ENCODE measurements at regions not wholly inside any gene's neighbourhood (a gene's known extent, or its start where the extent isn't known, plus 50 kb on each side); places are given as distances from the start of the nearest gene placed in this dataset.
"Not testable (repeated sequence)": the region's sequence is repeated elsewhere in the genome, so short reads cannot be mapped to it uniquely, and the experiment has no call there.

DNA sequence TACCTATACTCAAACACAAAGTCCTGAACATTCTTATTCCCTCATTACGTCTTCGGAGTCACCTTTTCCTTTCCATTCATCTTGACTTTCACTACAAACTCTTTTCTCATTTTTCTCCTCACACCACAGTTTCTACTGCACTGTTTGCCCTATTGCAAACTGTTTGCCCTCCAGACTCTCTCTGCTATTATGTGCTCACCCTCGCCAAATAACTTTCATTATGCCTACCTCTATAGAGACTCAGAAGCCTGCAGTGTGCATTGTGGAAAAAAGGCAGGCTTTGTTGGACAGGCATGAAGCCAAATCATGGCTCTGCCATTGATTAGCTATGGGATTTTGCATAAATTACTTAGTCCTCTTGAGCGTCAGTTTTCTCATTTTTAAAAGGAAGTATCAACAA is 246.6 kb upstream of the CCDC196 start:
- no peak overlapping the region for H3K4me3 ChIP-seq (ENCODE audit: low read length)
- H3K27ac ChIP-seq (ENCODE audit: low read length), result no peak overlapping the region
- DNase-seq (no peak), ATAC-seq (no peak)
- intact Hi-C loops (cut with DNase I), result no loop called here
- H3K27me3 ChIP-seq (ENCODE audit: control insufficient read depth, insufficient read depth), result no peaks in the 10 kb centered on the region
- H3K4me1 ChIP-seq (ENCODE audit: control insufficient read depth, insufficient read depth, low read length), result no peaks in the 10 kb centered on the region
- 86% methylated on average over 4 of the region's 4 CpGs for WGBS
- no peaks in the 10 kb centered on the region for H3K9me3 ChIP-seq (ENCODE audit: control insufficient read depth, low read length)

DNA sequence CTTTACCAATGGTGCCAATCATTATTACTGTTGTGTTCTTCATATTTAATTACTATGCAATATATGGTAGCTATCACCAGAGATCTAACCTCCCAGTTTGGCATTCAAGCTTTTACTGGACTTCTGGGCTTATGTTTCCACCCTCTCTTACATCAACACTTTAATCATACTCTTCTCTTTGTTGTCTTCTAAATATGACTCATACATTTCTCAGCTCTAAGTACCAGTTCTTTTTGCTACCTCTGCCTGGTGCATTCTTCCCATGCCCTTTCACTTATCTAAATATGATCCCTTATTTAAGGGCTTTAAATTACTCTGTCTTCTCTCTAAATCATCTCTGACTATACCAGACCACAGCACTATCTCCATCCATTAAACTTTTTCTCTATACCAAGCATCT is 246.1 kb upstream of the CCDC196 start:
- H3K27me3 ChIP-seq (ENCODE audit: control insufficient read depth, insufficient read depth), result no peaks in the 10 kb centered on the region
- no peaks in the 10 kb centered on the region for H3K9me3 ChIP-seq (ENCODE audit: control insufficient read depth, low read length)
- H3K27ac ChIP-seq (ENCODE audit: low read length), result no peak overlapping the region
- H3K4me3 ChIP-seq (ENCODE audit: low read length), result no peak overlapping the region
- ATAC-seq, result no peak
- DNase-seq, result no peak
- no peaks in the 10 kb centered on the region for H3K4me1 ChIP-seq (ENCODE audit: control insufficient read depth, insufficient read depth, low read length)
- intact Hi-C loops (cut with DNase I), result no loop called here

DNA sequence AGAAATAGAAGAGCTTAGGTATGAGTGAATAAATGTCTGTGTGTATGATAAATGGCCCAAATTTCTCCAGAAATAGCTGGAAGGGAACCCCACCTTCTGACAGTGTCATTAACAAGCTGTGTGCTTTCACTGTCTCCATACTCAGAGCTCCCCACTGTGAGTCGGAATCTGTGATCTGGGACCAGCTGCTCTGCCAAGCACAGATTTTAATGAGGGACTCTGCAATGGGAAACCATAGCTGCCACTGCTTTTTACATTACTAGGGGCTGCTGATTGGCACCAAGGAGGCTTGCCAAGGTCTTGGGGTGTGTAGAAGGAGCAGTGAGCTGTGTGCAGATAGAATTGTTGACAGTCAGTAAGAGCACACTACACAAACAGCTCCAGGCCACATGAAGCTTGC is 244.2 kb upstream of the CCDC196 start:
- Histone ChIP-seq H3K4me3 (ENCODE audit: low read length) (no peak overlapping the region), H3K4me1 (ENCODE audit: control insufficient read depth, insufficient read depth, low read length) (no peaks in the 10 kb centered on the region), H3K9me3 (ENCODE audit: control insufficient read depth, low read length) (no peaks in the 10 kb centered on the region), H3K27ac (ENCODE audit: low read length) (no peak overlapping the region), H3K27me3 (ENCODE audit: control insufficient read depth, insufficient read depth) (no peaks in the 10 kb centered on the region)
- ATAC-seq (no peak), DNase-seq (no peak)
- intact Hi-C loops (cut with DNase I), result no loop called here
- WGBS, result 85% methylated on average over 1 of the region's 1 CpG

DNA sequence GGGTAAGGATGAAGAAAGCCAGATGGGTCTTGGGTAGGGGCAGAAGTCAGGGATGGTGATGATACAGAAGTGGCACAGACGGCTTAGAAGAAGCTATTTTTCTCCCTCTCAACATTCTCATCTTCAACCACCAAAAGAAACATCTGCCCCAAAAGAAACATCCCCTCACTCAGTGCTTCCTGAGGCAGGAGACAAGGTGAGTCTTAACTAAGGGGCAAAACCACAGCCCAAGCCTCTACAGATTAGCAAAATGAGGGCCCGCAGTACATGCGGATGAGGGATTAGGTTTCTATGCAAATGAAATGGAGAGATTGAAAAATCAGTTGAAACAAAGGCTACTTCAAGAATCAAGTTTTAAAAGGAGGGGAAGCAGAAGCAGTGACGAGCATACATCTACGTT is 241.3 kb upstream of the CCDC196 start:
- intact Hi-C loops (cut with DNase I), result no loop called here

DNA sequence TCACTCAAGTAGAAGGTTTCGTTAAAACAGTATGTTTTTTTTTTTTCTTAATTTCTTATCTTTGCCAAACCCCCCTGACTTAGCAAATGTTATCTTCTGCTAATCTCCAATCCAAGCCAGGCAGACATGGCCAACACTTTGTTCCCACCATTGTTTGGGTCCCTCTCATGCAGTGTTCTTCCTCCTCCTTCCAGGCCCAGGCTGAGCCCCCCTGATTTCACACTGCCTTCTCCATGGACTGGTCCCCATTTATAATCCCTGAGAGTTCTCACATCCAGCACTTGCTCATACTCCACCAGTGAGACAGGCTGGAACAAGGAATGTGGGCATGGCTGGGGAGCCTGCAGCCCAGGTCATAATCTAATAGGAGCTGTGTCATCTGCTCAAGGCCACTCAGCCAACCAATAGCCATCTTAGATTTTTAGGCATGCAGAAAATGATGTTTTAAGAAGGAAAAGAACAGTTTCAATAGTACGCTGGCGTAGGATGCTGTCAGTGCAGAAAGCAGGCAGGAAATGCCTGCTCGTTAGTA is 238.4 kb upstream of the CCDC196 start:
- intact Hi-C loops (cut with DNase I), result no loop called here
- DNase-seq (no peak), ATAC-seq (peak in 1 of 2 donors; percentile 26)
- WGBS, result 47% methylated on average over 4 of the region's 4 CpGs
- no peaks in the 10 kb centered on the region for H3K27me3 ChIP-seq (ENCODE audit: control insufficient read depth, insufficient read depth)
- no peaks in the 10 kb centered on the region for H3K4me1 ChIP-seq (ENCODE audit: control insufficient read depth, insufficient read depth, low read length)
- H3K27ac ChIP-seq (ENCODE audit: low read length), result no peak overlapping the region
- H3K9me3 ChIP-seq (ENCODE audit: control insufficient read depth, low read length), result no peaks in the 10 kb centered on the region
- H3K4me3 ChIP-seq (ENCODE audit: low read length), result no peak overlapping the region

More for the DNA sequence above, 241.3 kb upstream of the CCDC196 start:
- no peak for DNase-seq
- Histone ChIP-seq H3K27me3 (ENCODE audit: control insufficient read depth, insufficient read depth) (no peaks in the 10 kb centered on the region), H3K9me3 (ENCODE audit: control insufficient read depth, low read length) (no peaks in the 10 kb centered on the region), H3K4me3 (ENCODE audit: low read length) (no peak overlapping the region), H3K4me1 (ENCODE audit: control insufficient read depth, insufficient read depth, low read length) (no peaks in the 10 kb centered on the region), H3K27ac (ENCODE audit: low read length) (no peak overlapping the region)
- WGBS, result 85% methylated on average over 5 of the region's 5 CpGs
- ATAC-seq, result no peak

DNA sequence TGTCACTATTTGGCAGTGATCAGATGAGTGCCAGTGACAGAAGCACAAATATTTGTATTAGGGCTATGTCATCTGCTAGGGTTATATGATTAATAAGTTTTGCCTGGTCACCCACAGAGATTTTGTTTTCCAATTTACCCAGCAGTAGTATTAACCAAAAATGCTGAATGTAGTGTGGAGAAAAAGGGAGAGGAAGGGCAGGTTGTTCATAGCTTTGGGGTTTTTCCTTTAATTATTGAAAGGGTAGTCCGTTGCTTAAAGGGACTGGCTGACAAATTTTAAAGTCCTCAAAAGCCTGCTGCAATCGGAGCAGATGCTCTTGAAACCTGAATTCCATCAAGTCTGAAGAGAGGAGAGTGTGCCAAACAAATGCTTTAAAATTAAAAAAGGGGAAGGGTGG is 237.9 kb upstream of the CCDC196 start:
- Histone ChIP-seq H3K27ac (ENCODE audit: low read length) (no peak overlapping the region), H3K9me3 (ENCODE audit: control insufficient read depth, low read length) (no peaks in the 10 kb centered on the region), H3K4me3 (ENCODE audit: low read length) (no peak overlapping the region), H3K27me3 (ENCODE audit: control insufficient read depth, insufficient read depth) (no peaks in the 10 kb centered on the region), H3K4me1 (ENCODE audit: control insufficient read depth, insufficient read depth, low read length) (no peaks in the 10 kb centered on the region)
- no peak for DNase-seq
- WGBS, result 60% methylated on average over 2 of the region's 2 CpGs
- no peak for ATAC-seq
- intact Hi-C loops (cut with DNase I), result no loop called here

DNA sequence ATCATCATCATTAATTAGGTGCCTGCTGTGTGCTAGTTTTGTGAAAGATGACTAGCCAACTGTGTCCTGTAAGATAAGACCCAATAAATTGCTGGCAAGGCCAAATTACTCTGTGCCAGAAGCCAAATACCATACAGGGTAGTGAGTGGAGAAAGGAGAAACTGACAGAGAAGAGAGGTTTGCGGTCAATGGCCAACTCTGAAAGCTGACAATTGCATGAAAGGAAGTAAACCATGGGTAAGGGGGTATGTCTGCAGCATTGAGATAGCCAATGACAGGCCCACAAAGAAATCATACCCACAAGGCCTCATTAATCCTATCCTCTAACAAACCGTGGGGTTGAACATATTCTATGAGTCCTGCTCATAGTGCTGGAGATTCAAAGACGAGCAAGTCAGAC is 236.6 kb upstream of the CCDC196 start:
- H3K4me1 ChIP-seq (ENCODE audit: control insufficient read depth, insufficient read depth, low read length), result no peaks in the 10 kb centered on the region
- H3K27ac ChIP-seq (ENCODE audit: low read length), result no peak overlapping the region
- H3K27me3 ChIP-seq (ENCODE audit: control insufficient read depth, insufficient read depth), result no peaks in the 10 kb centered on the region
- 78% methylated on average over 3 of the region's 3 CpGs for WGBS
- H3K4me3 ChIP-seq (ENCODE audit: low read length), result no peak overlapping the region
- no peaks in the 10 kb centered on the region for H3K9me3 ChIP-seq (ENCODE audit: control insufficient read depth, low read length)
- no peak for ATAC-seq
- DNase-seq, result no peak
- intact Hi-C loops (cut with DNase I), result no loop called here

DNA sequence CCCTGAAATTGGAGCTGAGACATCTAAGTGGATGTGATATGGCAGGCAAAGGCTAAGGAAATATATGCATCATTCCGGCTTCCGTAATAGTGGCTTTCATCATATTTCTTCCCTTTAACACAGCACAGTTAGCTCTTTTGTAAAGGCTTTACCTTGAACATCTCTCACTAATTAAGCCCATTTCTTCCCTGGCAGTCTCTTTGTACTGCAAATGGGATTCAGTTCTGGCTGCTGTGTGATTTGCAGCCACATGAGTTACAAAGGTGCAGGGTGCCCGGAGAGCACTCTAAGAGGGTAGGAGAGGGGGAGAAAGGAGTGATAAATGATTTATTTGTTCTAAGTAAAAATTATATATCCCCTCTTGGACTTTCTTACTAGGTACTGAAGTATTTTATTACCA is 232.1 kb upstream of the CCDC196 start:
- Histone ChIP-seq H3K4me1 (ENCODE audit: control insufficient read depth, insufficient read depth, low read length) (no peaks in the 10 kb centered on the region), H3K9me3 (ENCODE audit: control insufficient read depth, low read length) (no peaks in the 10 kb centered on the region), H3K27ac (ENCODE audit: low read length) (no peak overlapping the region), H3K27me3 (ENCODE audit: control insufficient read depth, insufficient read depth) (no peaks in the 10 kb centered on the region), H3K4me3 (ENCODE audit: low read length) (no peak overlapping the region)
- 64% methylated on average over 3 of the region's 3 CpGs for WGBS
- ATAC-seq (no peak), DNase-seq (no peak)
- intact Hi-C loops (cut with DNase I), result no loop called here

DNA sequence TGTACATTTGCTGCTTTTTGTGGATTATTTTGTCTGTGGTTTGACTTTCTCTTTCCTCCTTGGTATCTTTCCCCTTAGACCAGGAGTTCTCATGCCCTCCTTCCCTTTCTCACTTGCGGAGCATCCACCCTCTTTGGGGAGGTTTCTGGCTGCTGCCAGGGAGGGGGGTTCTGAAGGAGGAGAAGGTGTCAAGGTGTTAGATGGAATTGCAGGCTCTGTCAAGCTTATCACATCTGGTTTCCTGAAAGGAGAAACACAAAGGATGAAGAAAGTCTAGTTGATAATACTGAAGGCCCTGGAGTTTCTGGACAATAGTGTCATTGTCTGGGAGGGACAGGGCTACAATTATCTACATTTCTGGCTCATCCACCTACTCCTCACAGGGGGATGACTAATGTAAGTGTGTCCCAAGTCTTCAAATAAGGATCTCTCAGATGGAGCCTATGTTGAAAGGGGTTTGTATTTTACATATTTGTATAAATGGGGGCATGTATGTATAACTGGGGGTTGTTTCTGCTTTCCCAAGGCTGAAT is 217.3 kb upstream of the CCDC196 start:
- Histone ChIP-seq H3K4me3 (ENCODE audit: low read length) (no peak overlapping the region), H3K27ac (ENCODE audit: low read length) (no peak overlapping the region), H3K4me1 (ENCODE audit: control insufficient read depth, insufficient read depth, low read length) (no peaks in the 10 kb centered on the region), H3K27me3 (ENCODE audit: control insufficient read depth, insufficient read depth) (no peaks in the 10 kb centered on the region), H3K9me3 (ENCODE audit: control insufficient read depth, low read length) (no peaks in the 10 kb centered on the region)
- intact Hi-C loops (cut with DNase I), result no loop called here
- WGBS, result 85% methylated on average over 1 of the region's 1 CpG
- ATAC-seq, result no peak
- no peak for DNase-seq

DNA sequence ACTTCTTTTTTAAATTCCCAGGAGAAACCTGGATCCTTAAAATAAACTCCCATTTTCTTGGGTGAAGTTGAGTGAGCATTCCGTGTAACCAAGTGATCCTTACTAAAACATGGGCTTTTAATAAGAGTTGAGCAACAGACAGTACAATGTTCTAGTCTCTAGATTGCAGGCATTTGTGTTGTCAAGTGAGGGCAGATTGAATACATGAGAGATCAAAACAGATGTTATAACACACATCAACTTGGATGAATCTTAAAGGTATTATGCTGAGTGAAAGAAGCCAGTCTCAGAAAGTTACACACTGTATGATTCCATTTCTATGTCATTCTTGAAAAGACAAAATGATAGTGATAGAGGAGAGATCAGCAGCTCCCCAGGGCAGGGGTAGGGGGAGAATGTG is 213.9 kb upstream of the CCDC196 start:
- no peaks in the 10 kb centered on the region for H3K4me1 ChIP-seq (ENCODE audit: control insufficient read depth, insufficient read depth, low read length)
- intact Hi-C loops (cut with DNase I), result no loop called here
- DNase-seq (no peak), ATAC-seq (no peak)
- H3K27me3 ChIP-seq (ENCODE audit: control insufficient read depth, insufficient read depth), result no peaks in the 10 kb centered on the region
- no peak overlapping the region for H3K4me3 ChIP-seq (ENCODE audit: low read length)
- WGBS, result 88% methylated on average over 1 of the region's 1 CpG
- no peaks in the 10 kb centered on the region for H3K9me3 ChIP-seq (ENCODE audit: control insufficient read depth, low read length)
- no peak overlapping the region for H3K27ac ChIP-seq (ENCODE audit: low read length)

DNA sequence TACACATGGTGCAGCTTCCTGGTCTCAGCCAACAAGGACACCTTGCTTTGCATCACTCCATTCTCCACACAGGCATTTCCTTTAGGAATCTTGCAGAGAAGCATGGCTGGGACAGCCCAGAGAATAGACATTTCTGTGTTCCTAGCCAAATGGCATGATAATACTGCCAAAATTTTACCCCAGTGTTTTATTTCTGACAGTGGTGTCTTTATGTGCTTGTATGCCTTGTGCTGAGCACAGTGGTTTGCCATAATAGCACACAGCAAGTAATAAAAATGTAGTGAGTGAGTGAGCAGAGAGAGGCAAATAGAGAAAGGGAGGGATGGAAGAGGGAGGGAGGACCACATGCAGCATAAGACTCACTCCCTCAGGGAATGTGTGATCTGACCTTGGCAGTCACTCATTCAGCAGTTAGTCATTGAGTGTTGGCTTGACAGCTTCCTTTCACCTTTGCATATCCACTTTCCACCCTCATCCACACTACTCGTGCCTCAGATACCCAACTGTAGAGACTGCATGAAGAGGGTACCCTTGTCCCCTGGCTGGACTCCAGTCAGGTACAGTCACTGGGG is 212.8 kb upstream of the CCDC196 start:
- Histone ChIP-seq H3K27ac (ENCODE audit: low read length) (no peak overlapping the region), H3K4me1 (ENCODE audit: control insufficient read depth, insufficient read depth, low read length) (no peaks in the 10 kb centered on the region), H3K27me3 (ENCODE audit: control insufficient read depth, insufficient read depth) (no peaks in the 10 kb centered on the region), H3K9me3 (ENCODE audit: control insufficient read depth, low read length) (no peaks in the 10 kb centered on the region), H3K4me3 (ENCODE audit: low read length) (no peak overlapping the region)
- intact Hi-C loops (cut with DNase I), result no loop called here
- ATAC-seq, result no peak
- WGBS, result 13% methylated on average over 1 of the region's 1 CpG
- no peak for DNase-seq

DNA sequence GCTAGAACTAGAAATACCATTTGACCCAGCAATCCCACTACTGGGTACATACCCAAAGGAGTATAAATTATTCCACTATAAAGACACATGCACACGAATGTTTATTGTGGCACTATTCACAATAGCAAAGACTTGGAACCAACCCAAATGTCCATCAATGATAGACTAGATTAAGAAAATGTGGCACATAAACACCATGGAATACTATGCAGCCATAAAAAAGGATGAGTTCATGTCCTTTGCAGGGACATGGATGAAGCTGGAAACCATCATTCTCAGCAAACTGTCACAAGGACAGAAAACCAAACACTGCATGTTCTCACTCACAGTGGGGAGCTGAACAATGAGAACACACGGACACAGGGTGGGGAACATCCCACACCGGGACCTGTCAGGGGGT is 207.8 kb upstream of the CCDC196 start:
- H3K9me3 ChIP-seq (ENCODE audit: control insufficient read depth, low read length); DNase-seq; H3K4me3 ChIP-seq (ENCODE audit: low read length); ATAC-seq; H3K4me1 ChIP-seq (ENCODE audit: control insufficient read depth, insufficient read depth, low read length); intact Hi-C loops (cut with DNase I); H3K27me3 ChIP-seq (ENCODE audit: control insufficient read depth, insufficient read depth); H3K27ac ChIP-seq (ENCODE audit: low read length): not testable (repeated sequence)
- 91% methylated on average over 3 of the region's 3 CpGs for WGBS
